ENCODE measurements at regions not wholly inside any gene's neighbourhood (a gene's known extent, or its start where the extent isn't known, plus 50 kb on each side); places are given as distances from the start of the nearest gene placed in this dataset.

- no peak for DNase-seq
Measured at GRCh38 chr7:36078816-36079360, 74.2 kb upstream of the EEPD1 start.

- DNase-seq: no peak
Measured at GRCh38 chr7:36079446-36080025, 73.5 kb upstream of the EEPD1 start.

- DNase-seq: no peak
Measured at GRCh38 chr7:36080843-36081242, 72.2 kb upstream of the EEPD1 start.

GRCh38 chr7:36082216-36082615 is 70.8 kb upstream of the EEPD1 start:
- DNase-seq: no peak

GRCh38 chr7:36082910-36083309 is 70.1 kb upstream of the EEPD1 start:
- DNase-seq: no peak

- DNase-seq: no peak
Measured at GRCh38 chr7:36083626-36084380, 69.3 kb upstream of the EEPD1 start.

- no peak for DNase-seq
Measured at GRCh38 chr7:36084485-36085091, 68.5 kb upstream of the EEPD1 start.

GRCh38 chr7:36085096-36085495 is 68.0 kb upstream of the EEPD1 start:
- DNase-seq: no peak

GRCh38 chr7:36086571-36086970 is 66.5 kb upstream of the EEPD1 start:
- no peak for DNase-seq

GRCh38 chr7:36088553-36088952 is 64.5 kb upstream of the EEPD1 start:
- DNase-seq: no peak

- no peak for DNase-seq
Measured at GRCh38 chr7:36088966-36089365, 64.1 kb upstream of the EEPD1 start.

- DNase-seq: no peak
Measured at GRCh38 chr7:36090976-36091873, 61.8 kb upstream of the EEPD1 start.

- DNase-seq: no peak
Measured at GRCh38 chr7:36091874-36092176, 61.2 kb upstream of the EEPD1 start.

- DNase-seq: no peak
Measured at GRCh38 chr7:36092221-36092771, 60.8 kb upstream of the EEPD1 start.

- no peak for DNase-seq
Measured at GRCh38 chr7:36096460-36097095, 56.5 kb upstream of the EEPD1 start.

- no peak for DNase-seq
Measured at GRCh38 chr7:36098096-36098495, 55.0 kb upstream of the EEPD1 start.

GRCh38 chr7:36100226-36100625 is 52.8 kb upstream of the EEPD1 start:
- no peak for DNase-seq

- no peak for DNase-seq
Measured at GRCh38 chr7:36100634-36101033, 52.4 kb upstream of the EEPD1 start.

Measured in NCI-H187 treated with DMSO at 0.1 percent for 48 hours (cell line).